DMS153 treated with DMSO at 0.1 percent for 48 hours (cell line): ENCODE measurements at regions not wholly inside any gene's neighbourhood (a gene's known extent, or its start where the extent isn't known, plus 50 kb on each side); places are given as distances from the start of the nearest gene placed in this dataset.

Experiments
- DNase-seq: peaks from one replicate; lab custom pipeline; 2025; ENCODE audit not compliant: unreplicated experiment; lab: John Stamatoyannopoulos, UW

- DNase-seq: no peak
Observed at GRCh38 chr17:12574525-12574924, 91.2 kb upstream of the MYOCD start.

- no peak for DNase-seq
Observed at GRCh38 chr17:12575641-12576040, 90.0 kb upstream of the MYOCD start.

GRCh38 chr17:12579288-12579687 is 86.4 kb upstream of the MYOCD start:
- no peak for DNase-seq

- no peak for DNase-seq
Observed at GRCh38 chr17:12580640-12581039, 85.0 kb upstream of the MYOCD start.

GRCh38 chr17:12584727-12585126 is 81.0 kb upstream of the MYOCD start:
- no peak for DNase-seq

- no peak for DNase-seq
Observed at GRCh38 chr17:12588531-12588930, 77.2 kb upstream of the MYOCD start.

GRCh38 chr17:12590417-12590816 is 75.3 kb upstream of the MYOCD start:
- DNase-seq: no peak

- no peak for DNase-seq
Observed at GRCh38 chr17:12591021-12591735, 74.5 kb upstream of the MYOCD start.

GRCh38 chr17:12592941-12593340 is 72.7 kb upstream of the MYOCD start:
- no peak for DNase-seq

- DNase-seq: no peak
Observed at GRCh38 chr17:12596961-12597360, 68.7 kb upstream of the MYOCD start.

GRCh38 chr17:12597895-12598294 is 67.8 kb upstream of the MYOCD start:
- no peak for DNase-seq

GRCh38 chr17:12599186-12599920 is 66.3 kb upstream of the MYOCD start:
- no peak for DNase-seq

- no peak for DNase-seq
Observed at GRCh38 chr17:12600349-12600748, 65.3 kb upstream of the MYOCD start.

- DNase-seq: no peak
Observed at GRCh38 chr17:12603566-12603965, 62.1 kb upstream of the MYOCD start.

- DNase-seq: no peak
Observed at GRCh38 chr17:12605222-12605621, 60.5 kb upstream of the MYOCD start.

- DNase-seq: no peak
Observed at GRCh38 chr17:12613566-12613965, 52.1 kb upstream of the MYOCD start.
